K562 (cell line): ENCODE measurements at regions not wholly inside any gene's neighbourhood (a gene's known extent, or its start where the extent isn't known, plus 50 kb on each side); places are given as distances from the start of the nearest gene placed in this dataset.

ENCODE experiments used
- ATAC-seq: fragments of 200-7000 bp; cut with Tn5 transposase; 3 replicates; pipeline ENCODE4 v1.9.1; 2020; ENCODE audit warnings: moderate library complexity
- BruUV-seq: library from RNA; stranded (reverse); fragments of 400-500 nt; replicated peaks from 2 replicates; lab custom pipeline; 2021; lab: Mats Ljungman, UMichigan
- CTCF ChIA-PET: fragments of 300-600 bp; formaldehyde crosslinking; extraction: SDS; loops from one replicate; lab custom pipeline; 2021; ENCODE audit warnings: low intra/inter-chr PET ratio; lab: Yijun Ruan, JAX
- POLR2A ChIA-PET: fragments of 300-600, 350-650 bp; sonication (Branson Sonifier 250); formaldehyde crosslinking; extraction: SDS; loops from one replicate; lab custom pipeline; 2021; ENCODE audit warnings: antibody characterized with exemption, inconsistent platforms; lab: Yijun Ruan, JAX
- DNase-seq, 4 experiments: peaks; one replicate each; pipeline versions ENCODE4 v3.0.0 to v3.0.0-alpha.2; 2011 to 2018; ENCODE audit warnings: low spot score in 3 of 4, mixed read lengths in 3 of 4; ENCODE audit errors: extremely low read depth in 1 of 4
- FAIRE-seq: peaks from 2 replicates; lab custom pipeline; 2011; peaks lifted over from hg19 to GRCh38; lab: Jason Lieb, UNC
- H2AFZ ChIP-seq: 2 replicates; pipeline ENCODE4 v1.6.0; 2011; ENCODE audit warnings: low read depth, low read length, control low read depth, inconsistent platforms
- H3K27ac ChIP-seq: fragments of 200-600 bp; 3 replicates; pipeline ENCODE4 v1.8.0; 2011; ENCODE audit warnings: low read depth, mild to moderate bottlenecking, control low read depth, inconsistent platforms, low read length, moderate library complexity, mixed read lengths; ENCODE audit errors: extremely low read depth
- H3K27me3 ChIP-seq, 2 experiments: fragments of 300-600 bp in 1 of 2; 2 replicates in 1 of 2; 3 replicates in 1 of 2; pipeline versions ENCODE4 v1.6.0 to v1.8.0; 2011; ENCODE audit warnings: inconsistent platforms in 2 of 2, low read length in 2 of 2, mild to moderate bottlenecking in 1 of 2, mixed read lengths in 1 of 2, moderate library complexity in 1 of 2; ENCODE audit not compliant: control insufficient read depth in 2 of 2, insufficient read depth in 2 of 2
- H3K36me3 ChIP-seq: fragments of 300-600 bp; 3 replicates; pipeline ENCODE4 v1.8.0; 2011; ENCODE audit warnings: mild to moderate bottlenecking, low read length, inconsistent platforms; ENCODE audit not compliant: control insufficient read depth, insufficient read depth
- H3K4me1 ChIP-seq, 2 experiments: fragments of 200-600 bp in 1 of 2; replicated peaks in 1 of 2; 2 replicates in 1 of 2; 3 replicates in 1 of 2; pipeline versions ENCODE4 v1.5.1 to v1.8.0; 2011; ENCODE audit warnings: inconsistent platforms in 2 of 2, low read length in 2 of 2, mild to moderate bottlenecking in 1 of 2, mixed read lengths in 1 of 2, moderate library complexity in 1 of 2; ENCODE audit not compliant: control insufficient read depth in 2 of 2, insufficient read depth in 2 of 2
- H3K4me2 ChIP-seq: 2 replicates; pipeline ENCODE4 v1.6.1; 2011; ENCODE audit warnings: low read length, control low read depth, inconsistent platforms, mixed read lengths; ENCODE audit not compliant: insufficient read depth
- H3K4me3 ChIP-seq: fragments of 200-600 bp; sonication (generic), shearing (Covaris generic); 2 replicates; pipeline ENCODE4 v1.5.1; 2016; ENCODE audit warnings: control low read depth, inconsistent platforms
- H3K79me2 ChIP-seq: fragments of 200-600 bp; 3 replicates; pipeline ENCODE4 v1.8.0; 2011; ENCODE audit warnings: low read length, inconsistent platforms; ENCODE audit not compliant: control insufficient read depth, insufficient read depth
- H3K9ac ChIP-seq, 2 experiments: 2 replicates each; pipeline versions ENCODE4 v1.6.0 to v1.6.1; 2011; ENCODE audit warnings: low read depth in 2 of 2, low read length in 2 of 2, control low read depth in 1 of 2, inconsistent platforms in 1 of 2, mild to moderate bottlenecking in 1 of 2, mixed read lengths in 1 of 2; ENCODE audit not compliant: insufficient read depth in 1 of 2
- H3K9me1 ChIP-seq: one replicate; pipeline ENCODE4 v1.6.0; 2011; ENCODE audit warnings: inconsistent platforms, mild to moderate bottlenecking, low read length, moderate library complexity; ENCODE audit not compliant: control insufficient read depth, insufficient read depth
- H3K9me3 ChIP-seq: replicated peaks from 2 replicates; pipeline ENCODE4 v1.5.1; 2011; ENCODE audit warnings: low read depth, low read length, inconsistent platforms; ENCODE audit not compliant: control insufficient read depth, insufficient read depth
- H4K20me1 ChIP-seq: replicated peaks from 2 replicates; pipeline ENCODE4 v1.6.1; 2011; ENCODE audit warnings: low read length, inconsistent platforms, mixed read lengths; ENCODE audit not compliant: control insufficient read depth, insufficient read depth
- BCOR ChIP-seq: fragments of 450-650 bp; IDR thresholded peaks from 2 replicates; pipeline ENCODE4 v1.6.1; 2016
- RBM25 ChIP-seq: fragments of 200-400 bp; formaldehyde crosslinking; IDR thresholded peaks from 2 replicates; pipeline ENCODE4 v1.6.1; 2018; ENCODE audit warnings: low read length, low read depth, moderate library complexity; ENCODE audit not compliant: severe bottlenecking
- SMAD4 ChIP-seq: fragments of 250-450 bp; sonication (Bioruptor Pico); conservative IDR thresholded peaks from 2 replicates; pipeline ENCODE4 v1.8.0; 2021; ENCODE audit warnings: inconsistent platforms, mild to moderate bottlenecking, moderate library complexity
- SNRNP70 ChIP-seq: fragments of 200-400 bp; formaldehyde crosslinking; optimal IDR thresholded peaks from 2 replicates; pipeline ENCODE3; 2017; ENCODE audit warnings: low read depth, low read length
- TAF7 ChIP-seq: fragments of 450-650 bp; IDR thresholded peaks from 2 replicates; pipeline ENCODE4 v1.6.1; 2016; ENCODE audit warnings: missing genetic modification characterization, missing compliant biosample characterization
- ZBTB40 ChIP-seq, 2 experiments: fragments of 450-650 bp in 1 of 2; sonication (generic) in 1 of 2; formaldehyde crosslinking in 1 of 2; IDR thresholded peaks; 2 replicates each; pipeline versions ENCODE4 v1.7.1 to v1.9.0; 2016 to 2022; ENCODE audit warnings: inconsistent platforms in 1 of 2, mild to moderate bottlenecking in 1 of 2, missing genetic modification reagents in 1 of 2
- ZNF134 ChIP-seq: fragments of 250-450 bp; sonication (Bioruptor Pico); conservative IDR thresholded peaks from 2 replicates; pipeline ENCODE4 v1.4.0; 2020
- ZNF354B ChIP-seq: fragments of 250-450 bp; sonication (Bioruptor Pico); IDR thresholded peaks from 2 replicates; pipeline ENCODE4 v1.4.0; 2020
- WGBS: fragments of 100-300 bp; shearing (Covaris generic); methylation state at CpG from one replicate; pipeline ENCODE4 v1.1.6; 2016; ENCODE audit warnings: low coverage, mixed read lengths; ENCODE audit not compliant: insufficient coverage; ENCODE audit errors: missing lambda C conversion rate; 5-methylcytosine and 5-hydroxymethylcytosine counted together
- in situ Hi-C: fragments of 300-500 bp; cut with MboI; formaldehyde crosslinking; loops from 4 replicates; pipeline ENCODE4 v1.15.0; 2018; ENCODE audit warnings: inconsistent platforms, mixed read lengths
- intact Hi-C: fragments of 100-400 bp; cut with micrococcal nuclease; formaldehyde crosslinking; loops from 2 replicates; pipeline ENCODE4 v1.14.2; 2022

GRCh38 chr7:136479922-136480321, 388.5 kb upstream of the CHRM2 start:
- no peak for DNase-seq
- Histone ChIP-seq H3K9ac (no peak overlapping the region), H3K9me1 (no peaks in the 10 kb centered on the region), H3K79me2 (no peaks in the 10 kb centered on the region), H3K27me3 (no peaks in the 10 kb centered on the region), H3K36me3 (no peaks in the 10 kb centered on the region), H3K4me1 (no peaks in the 10 kb centered on the region), H2AFZ (no peak overlapping the region), H3K4me2 (no peak overlapping the region), H3K9me3 (no peaks in the 10 kb centered on the region), H4K20me1 (no peaks in the 10 kb centered on the region), H3K4me3 (no peak overlapping the region), H3K27ac (no peak overlapping the region)
- no TSS peak for BruUV-seq
- ATAC-seq, result no peak
- TF ChIP-seq RBM25, result peak; percentile 54
- TF ChIP-seq ZNF134 (CRISPR knock-in tag), result peak; percentile 93
- TF ChIP-seq ZNF354B (CRISPR knock-in tag), result no peak
- TF ChIP-seq BCOR, result no peak
- ChIA-PET POLR2A (no interaction called here), CTCF (no interaction called here)
- FAIRE-seq, result no peak
- intact Hi-C loops, result loop anchor here (10.0 kb wide), 1 partner anchor 675 kb away; no protein-coding TSS in a partner anchor
- in situ Hi-C loops, result no loop called here
- 29% methylated on average over 2 of the region's 2 CpGs for WGBS

GRCh38 chr7:136470179-136470578, 398.3 kb upstream of the CHRM2 start:
- H3K27ac ChIP-seq, result no peak overlapping the region
- ChIA-PET CTCF (no interaction called here), POLR2A (no interaction called here)
- FAIRE-seq (no peak), DNase-seq (no peak), ATAC-seq (no peak)
- no peak overlapping the region for H3K4me2 ChIP-seq
- no TSS peak for BruUV-seq
- no peaks in the 10 kb centered on the region for H3K4me1 ChIP-seq
- no peaks in the 10 kb centered on the region for H4K20me1 ChIP-seq
- no peak overlapping the region for H2AFZ ChIP-seq
- no peak overlapping the region for H3K4me3 ChIP-seq
- WGBS, result 20% methylated on average over 1 of the region's 1 CpG
- no peaks in the 10 kb centered on the region for H3K9me1 ChIP-seq
- no peaks in the 10 kb centered on the region for H3K79me2 ChIP-seq
- no peak overlapping the region for H3K9ac ChIP-seq
- no peaks in the 10 kb centered on the region for H3K36me3 ChIP-seq
- H3K9me3 ChIP-seq, result no peaks in the 10 kb centered on the region
- in situ Hi-C loops (no loop called here), intact Hi-C loops (no loop called here)
- H3K27me3 ChIP-seq, result no peaks in the 10 kb centered on the region
- TF ChIP-seq SNRNP70 (no peak), ZBTB40 (IDR thresholded peaks at IDR 0.05) (no peak), ZBTB40 (CRISPR knock-in tag; IDR thresholded peaks at IDR 0.05) (no peak), SMAD4 (CRISPR knock-in tag) (no peak), TAF7 (tag) (no peak)
